Dedifferentiated amniotic fluid mesenchymal stem cell (primary cell): ENCODE measurements at regions not wholly inside any gene's neighbourhood (a gene's known extent, or its start where the extent isn't known, plus 50 kb on each side); places are given as distances from the start of the nearest gene placed in this dataset.

Experiments used
- DNase-seq: peaks from one replicate; pipeline ENCODE4 v3.0.0-alpha.2; 2016; ENCODE audit errors: extremely low spot score

DNA sequence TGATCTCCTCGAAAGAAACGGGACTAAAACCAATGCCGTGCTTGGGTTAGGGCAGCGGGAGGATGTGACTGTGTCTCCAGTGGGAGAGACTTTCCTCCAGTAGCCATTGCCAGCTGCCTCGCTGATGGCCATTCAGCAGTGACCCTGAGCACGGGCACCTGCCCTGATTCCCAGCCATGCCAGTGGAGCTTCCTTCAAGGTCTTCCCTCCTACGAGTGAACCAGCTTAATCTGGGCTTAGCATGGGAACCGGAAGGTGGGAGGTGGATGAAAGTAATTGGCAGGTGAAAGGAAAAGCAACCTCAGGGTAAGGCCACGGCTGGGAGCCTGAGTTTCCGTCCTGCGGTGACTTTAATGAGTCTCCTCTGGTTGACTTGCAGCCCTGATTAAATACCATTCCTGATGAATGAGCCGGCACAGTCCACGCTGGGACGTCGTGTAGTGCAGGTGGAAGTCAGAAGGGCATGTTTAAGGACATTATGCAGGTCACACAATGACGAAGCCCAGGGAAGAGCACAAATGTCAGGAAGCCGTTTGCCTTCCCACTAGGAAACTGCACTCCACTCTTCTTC is 813.5 kb downstream of the QKI start:
- no peak for DNase-seq

DNA sequence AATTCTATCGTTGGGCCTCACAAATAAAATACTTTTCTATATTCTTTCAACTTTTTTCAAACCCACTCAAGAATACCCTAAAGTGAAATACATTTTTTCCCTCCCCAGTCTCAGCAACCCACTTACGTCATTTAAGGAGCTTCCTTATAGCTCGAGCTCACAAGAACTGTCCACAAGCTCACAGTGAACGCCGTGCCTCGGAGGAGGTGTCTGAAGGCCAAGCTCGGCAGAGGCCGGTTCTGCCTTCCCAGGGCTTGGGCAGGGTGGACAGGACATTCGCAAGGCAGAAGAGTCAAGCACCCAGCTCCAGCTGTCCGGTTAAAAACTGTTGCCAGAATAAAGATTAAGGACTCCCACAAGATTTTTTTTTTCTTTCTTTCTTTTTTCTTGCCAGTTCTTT is 802.3 kb downstream of the QKI start:
- no peak for DNase-seq

DNA sequence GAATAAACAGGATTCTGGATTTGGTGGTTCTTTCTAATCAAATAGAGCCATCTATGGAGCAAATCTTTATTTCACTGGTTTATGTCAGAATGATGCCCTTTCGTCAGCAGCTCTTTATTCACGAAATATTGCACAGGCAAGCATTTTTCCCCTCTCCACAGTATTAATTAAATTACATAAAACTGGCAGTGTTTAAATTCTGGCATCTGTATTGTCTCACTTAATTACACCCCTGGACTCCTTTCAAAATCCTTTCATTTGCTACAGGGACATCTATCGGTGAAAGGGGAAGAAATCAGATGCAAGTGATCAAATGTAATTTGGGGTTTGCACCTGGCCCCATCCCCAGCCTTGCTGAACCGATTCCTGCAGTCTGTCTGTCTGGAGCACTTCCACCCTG is 801.9 kb downstream of the QKI start:
- DNase-seq = no peak

DNA sequence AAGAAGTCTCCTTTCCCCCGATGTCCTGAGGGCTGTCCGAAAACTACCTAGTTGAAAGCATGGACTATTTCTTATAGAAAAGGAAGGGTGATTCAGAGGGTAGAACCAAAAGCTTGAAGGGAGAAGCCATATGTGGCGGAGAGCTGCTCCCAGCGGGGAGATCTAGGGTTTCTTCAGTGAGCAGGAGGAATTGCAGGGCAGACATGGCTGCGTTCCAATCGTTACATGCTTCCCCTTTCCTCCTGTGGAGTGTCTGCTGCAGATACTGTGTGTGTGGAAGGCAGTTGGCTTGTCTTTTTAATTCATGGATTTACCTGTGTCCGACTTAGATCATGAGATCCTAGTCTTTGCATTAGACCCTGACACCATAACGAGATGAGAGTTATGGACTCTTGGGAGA is 799.5 kb downstream of the QKI start:
- DNase-seq = no peak

DNA sequence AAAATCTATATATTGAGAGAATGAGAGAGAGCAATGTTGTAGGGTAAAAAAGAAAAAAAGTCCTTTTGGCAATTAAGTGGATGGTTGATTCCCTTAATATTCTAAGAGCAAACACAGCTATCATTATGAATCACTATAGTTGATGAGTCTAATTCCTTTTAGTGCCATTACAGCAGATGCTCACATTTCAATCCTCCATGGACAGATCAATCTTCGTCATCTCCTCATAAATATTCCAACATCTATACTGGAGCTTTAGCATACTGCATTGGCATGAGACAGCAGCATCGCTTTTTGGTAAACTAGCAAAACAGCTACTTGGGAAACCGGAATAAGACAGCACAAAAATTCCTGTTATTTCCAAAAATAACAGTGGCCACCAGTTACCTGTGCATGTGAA is 796.7 kb downstream of the QKI start:
- no peak for DNase-seq

DNA sequence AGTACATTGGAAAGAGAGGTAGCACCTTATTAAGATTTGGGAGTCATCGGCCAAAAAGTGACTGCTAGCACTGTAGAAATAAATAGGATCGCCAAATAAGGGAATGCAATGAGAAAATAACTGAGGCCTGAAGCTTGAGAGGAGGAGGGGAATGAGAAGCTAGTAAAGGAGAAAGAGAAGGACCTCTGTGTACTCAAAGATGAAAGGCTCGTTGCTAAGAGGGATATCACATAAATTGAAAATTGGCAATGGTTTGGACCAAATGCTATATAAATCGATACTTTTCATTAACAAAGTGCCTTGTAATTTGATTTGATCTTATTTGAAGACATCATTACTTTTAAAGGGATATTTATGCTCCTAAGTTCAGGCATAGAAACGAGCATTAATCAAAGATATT is 796.3 kb downstream of the QKI start:
- no peak for DNase-seq

DNA sequence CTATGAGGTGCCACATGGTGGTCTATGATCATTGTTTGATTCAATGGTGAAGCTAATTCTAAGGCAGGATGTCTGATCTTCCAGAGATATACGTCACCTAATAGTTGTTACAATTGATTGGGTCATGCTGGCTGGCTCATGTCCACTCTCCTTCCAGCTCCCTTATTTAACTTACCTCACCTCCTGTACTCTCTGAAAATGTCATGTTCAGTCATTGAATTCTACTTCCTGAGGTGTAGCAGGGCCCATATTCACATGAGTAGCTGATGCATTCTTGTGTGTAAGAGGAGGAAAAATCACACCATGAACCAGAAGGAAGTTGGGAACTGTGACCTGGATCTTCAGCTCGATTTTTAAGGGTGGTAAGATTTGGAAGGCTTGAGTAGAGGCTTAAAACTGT is 795.8 kb downstream of the QKI start:
- DNase-seq = no peak

DNA sequence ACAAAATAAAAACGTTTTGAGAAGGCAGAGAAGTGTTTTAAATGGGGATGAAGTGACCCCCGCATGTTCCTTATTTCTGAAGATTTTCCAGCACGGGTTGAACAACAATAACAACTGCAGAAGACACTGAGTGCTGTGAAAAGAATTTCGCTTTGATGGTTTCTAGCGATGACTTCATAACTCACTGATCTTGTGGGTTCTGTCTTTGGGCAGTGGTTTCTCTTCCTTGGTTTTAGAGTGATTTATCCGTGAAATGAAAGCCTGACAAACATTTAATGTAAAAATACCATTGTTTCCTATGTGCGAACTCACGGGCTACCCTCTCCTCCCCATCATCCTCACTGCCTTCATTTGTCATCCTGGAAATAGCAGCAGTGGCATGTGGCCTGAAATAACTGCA is 793.9 kb downstream of the QKI start:
- DNase-seq = no peak

DNA sequence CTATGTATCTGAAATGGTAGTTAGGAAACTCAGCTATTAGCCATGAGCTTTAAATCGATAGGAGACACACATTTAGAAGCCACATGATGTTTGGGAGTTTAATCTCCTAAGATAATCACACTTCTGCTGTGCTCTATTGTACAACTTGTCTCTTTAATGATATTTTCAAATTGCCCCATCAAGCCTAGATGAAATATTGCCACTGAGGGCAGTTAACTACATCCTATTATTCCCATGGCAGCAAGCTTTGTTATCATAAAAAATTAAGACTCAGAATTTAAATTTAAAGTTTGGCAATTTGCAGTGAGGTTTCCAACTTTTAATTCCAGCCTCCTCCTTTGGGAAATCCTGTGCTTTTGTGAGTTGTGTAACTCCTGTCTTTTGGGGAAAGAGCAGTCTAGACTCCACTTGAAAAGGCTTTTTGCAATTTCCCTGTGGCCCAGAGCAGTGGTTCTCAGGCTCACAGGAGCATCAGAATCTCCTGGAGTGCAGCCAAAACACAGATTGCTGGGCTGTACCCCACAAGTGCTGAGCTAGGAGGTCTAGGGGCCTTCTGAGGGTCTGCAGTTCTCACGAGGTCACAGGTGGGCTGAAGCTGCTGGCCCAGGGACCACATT is 792.4 kb downstream of the QKI start:
- no peak for DNase-seq

DNA sequence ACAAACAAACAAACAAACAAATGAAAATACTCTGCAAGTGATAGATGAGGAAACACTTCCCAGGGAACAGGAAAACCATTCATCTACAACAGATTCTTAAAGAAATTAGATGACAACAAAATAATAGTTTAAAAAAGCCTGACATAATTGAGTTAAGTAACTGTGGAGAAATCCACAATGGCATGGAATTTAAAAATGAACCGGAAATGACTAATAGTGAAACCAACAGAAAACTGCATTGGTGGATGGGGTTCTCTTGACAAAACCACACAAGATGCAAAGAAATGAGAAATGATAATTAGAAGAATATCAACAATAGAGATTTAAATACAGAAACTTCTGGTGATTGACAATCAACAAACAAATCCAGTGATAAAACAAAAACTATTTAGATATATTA is 785.6 kb downstream of the QKI start:
- DNase-seq = no peak

DNA sequence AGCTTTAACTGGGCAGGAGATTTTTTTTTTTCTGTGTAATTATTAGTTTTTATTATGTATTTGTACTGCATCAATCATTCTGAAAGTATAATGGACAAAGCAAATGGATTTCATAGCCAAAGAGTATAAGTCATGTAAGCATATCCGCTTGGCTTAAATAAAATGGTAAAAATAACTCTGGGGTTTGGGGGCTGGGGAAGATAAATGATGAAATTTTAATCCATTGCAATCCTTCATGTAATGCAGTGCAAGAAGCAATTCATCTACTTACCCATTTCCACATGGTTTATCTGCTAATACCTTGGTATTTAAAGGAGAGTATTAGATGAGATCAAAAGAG is 781.4 kb downstream of the QKI start:
- no peak for DNase-seq

DNA sequence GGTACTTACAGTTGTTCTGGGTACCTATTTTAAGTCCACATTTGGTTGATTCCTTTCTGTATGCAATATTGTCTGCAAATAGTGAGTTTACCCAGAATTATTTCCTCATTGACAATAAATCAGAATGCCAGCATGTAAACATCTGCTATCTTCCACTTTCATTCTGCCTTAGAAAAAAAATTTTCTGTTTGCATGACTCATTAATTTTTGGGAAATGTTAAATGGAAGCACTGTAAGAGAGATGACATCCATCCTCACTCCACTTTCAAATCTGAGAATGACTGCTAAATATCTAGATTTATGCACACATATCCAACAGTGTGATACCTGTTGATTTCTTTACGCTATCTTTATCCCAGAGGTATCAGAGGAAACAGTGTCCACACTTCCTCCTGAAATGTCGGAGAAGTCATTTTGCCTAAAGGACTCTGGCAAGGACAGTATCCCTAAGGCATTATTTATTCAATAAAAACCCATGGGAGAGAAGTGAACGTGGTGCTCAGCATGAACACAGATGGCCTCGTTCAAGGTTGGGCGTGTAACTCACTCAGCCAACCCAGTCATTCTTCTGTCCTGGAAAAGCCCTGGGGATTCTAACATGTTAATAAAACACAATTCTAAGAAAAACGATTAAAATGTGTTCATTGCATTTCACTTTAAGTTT is 780.9 kb downstream of the QKI start:
- DNase-seq = no peak

DNA sequence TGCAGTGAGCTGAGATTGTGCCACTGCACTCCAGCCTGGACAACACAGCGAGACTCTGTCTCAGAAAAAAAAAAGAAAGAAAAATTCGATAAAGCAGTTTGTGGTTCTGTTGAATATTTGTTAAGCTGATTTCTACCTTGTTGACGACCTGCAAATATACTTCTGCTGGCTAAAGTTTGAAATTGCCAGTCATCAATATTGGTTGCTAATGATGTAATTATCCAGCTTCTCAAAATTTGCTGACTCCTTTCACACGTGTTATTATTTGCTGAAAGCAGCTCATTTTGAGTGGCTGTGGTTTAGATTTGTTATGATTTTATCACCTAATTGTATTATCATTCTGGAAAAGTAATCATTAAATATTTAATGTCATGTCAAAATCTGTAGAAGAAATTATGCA is 774.3 kb downstream of the QKI start:
- no peak for DNase-seq

DNA sequence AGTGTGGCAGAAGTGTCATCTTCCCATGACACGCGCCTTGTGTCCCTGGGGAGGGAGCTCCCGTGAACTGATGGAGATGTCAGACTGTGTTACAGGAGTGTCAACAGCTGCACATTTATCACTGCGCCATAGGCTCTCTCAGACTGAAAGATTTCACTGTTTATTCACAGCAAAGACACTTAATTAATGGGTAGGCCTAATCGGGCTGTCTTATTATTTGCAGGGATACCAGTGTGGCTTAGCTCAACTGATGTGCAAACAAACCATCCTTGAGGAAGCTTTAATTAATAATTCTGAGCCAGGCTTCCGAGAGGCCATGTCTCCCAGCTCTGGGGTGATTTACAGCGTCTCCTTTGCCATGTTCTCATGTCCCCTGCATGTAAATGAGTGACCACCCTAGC is 771.0 kb downstream of the QKI start:
- no peak for DNase-seq

DNA sequence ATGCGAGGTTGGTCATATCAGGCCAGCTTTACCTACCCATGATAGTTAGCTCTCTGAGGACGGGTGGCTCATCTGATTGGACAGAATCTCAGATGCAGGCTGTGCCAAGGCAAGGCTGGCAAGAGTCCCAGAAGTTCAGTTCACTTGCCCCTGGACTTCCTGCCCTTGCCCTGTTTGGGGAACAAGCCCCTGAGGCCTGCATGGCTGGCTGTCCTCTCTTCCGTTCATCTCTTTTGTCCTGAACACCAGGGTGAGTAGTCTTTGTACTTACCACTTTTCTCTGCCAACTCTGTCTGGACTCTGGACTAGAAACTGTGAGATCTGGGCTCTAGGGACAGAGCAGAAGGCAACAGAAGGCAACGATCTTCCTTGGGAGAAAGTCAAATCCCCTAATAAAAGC is 769.9 kb downstream of the QKI start:
- no peak for DNase-seq

DNA sequence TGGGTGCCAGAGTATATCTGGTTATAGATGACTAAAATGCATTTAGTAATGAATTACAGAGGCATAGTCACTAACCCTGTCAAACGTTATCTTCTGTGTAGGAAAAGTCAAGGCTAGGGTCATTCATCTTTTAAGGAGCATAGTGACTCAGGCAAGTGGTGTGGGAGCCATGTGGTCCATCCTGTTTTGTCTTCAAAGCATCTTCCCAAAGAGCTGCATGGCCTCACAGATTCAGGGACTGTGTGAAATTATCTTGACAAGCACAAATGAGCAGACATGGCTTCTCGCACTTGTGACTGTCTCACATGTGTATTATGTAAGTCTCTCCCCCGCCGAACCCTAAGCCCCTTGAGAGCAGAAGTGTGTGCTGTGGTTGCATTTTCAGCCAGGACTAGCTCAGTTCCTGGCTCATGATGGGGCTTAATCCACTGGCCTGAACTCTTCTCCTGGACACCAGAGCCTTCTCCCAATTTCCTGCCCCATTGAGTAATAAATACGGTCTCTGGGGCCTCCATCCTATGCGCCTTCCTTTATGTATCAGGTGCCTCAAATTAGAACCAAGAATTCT is 769.1 kb downstream of the QKI start:
- DNase-seq = no peak

DNA sequence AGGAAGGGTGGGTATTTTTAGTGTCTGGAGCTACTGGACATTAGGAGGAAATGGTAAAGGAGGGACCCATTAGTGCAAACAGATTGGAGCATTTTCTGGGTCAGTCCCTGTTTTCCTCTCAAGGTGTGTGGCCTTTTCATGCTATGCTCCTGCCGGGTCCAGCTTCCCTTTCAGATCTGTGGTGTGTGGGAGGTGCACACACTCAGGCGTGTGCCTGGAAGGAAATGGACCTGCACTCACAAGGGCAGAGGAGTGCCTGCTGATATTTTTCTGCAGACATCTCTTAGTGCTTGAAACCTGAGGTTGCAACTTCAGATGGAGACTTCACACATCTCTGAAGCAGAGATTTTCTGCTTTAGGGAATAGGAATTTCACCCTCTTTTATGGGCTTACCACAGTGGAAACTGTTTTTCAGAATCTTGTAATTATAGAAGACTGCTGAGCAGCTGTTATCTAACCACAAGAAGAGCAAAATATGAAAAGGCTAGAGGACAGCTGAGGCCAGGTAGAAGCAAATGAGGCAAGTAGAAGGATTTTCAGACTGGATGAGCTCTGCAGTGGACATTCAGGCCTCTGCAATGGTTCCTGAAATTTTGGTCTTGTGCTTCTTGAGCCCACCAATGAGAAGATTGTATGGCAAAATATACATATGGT is 764.3 kb downstream of the QKI start:
- no peak for DNase-seq

DNA sequence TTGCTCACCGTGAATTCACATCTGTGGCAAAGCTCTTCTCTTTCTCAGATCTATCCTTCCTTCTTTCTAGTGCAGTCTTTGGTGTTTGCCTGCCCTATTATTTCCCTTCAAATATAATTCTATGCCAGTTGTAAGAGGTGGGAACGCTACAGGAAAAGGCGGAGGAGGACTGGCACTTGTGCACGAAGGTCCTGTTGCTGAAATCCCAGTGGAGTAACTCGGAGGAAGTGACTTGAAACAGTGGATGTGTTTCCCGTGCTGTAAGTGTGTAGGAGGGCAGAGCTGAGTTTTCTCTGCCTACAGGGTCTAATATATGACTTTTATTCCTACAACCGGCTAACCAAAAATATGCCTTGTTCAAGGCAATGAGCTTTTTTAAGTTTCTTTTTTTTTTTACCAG is 754.8 kb downstream of the QKI start:
- DNase-seq = no peak

DNA sequence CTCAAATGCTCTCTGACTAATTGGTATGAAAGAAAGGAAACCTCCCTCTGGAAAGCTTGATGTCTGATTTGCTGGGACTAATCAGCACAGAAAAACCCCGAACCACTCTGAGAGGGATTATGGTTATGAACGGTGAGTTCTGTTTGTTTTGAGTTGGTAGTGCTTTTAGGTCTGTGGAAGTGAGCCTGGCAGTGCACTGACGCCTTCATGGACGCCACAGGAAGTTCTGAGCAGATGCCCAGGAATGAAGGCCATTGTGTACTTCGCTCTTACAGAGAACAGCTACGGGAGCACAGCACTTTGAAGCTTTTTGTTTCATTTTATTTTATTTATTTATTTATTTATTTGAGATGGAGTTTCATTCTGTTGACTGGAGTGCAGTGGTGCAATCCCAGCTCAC is 754.1 kb downstream of the QKI start:
- DNase-seq = no peak

DNA sequence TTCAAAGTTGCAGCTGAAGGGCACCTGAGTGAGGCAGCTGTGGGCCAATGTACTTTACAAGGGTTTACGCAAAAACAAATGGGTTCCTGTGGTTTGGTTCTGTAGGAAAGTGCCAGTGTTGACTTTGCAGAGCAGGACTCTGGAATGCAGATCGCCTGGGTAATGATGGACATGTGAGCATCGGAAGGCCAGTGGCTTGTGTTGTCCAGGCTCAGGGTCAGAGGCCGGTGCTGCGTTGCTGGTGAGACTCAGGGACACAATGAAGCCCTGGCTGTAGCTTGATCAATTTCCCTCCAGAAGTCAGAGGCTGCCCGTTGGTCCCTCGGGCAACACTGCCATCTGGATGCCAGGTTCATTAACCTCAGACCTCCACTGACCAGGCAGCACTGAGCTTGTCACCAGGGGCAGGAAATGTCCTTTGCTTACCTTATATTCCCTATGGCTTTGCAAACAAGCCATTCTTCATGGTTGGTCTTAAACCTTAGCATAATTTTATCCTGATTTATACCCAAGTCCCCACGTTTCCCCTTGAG is 753.4 kb downstream of the QKI start:
- no peak for DNase-seq

DNA sequence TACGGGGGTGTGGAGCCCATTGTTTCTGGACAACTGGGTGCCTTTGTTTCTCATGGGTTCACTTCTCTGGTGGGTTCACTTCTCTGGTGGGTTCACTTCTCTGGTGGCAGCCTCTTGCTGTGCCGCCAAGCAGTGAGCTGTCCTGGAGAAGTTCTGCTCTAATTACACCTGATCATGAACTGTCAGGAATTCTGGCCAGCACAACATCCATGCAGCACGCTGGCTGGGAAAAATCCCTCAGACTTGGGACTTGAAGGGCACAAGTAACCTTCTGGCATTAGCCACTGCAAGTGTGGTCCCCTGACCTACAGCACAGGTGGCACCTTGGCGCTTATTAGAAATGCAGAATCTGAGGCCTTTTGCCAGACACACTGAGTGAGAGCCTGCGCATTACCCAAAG is 752.5 kb downstream of the QKI start:
- no peak for DNase-seq

DNA sequence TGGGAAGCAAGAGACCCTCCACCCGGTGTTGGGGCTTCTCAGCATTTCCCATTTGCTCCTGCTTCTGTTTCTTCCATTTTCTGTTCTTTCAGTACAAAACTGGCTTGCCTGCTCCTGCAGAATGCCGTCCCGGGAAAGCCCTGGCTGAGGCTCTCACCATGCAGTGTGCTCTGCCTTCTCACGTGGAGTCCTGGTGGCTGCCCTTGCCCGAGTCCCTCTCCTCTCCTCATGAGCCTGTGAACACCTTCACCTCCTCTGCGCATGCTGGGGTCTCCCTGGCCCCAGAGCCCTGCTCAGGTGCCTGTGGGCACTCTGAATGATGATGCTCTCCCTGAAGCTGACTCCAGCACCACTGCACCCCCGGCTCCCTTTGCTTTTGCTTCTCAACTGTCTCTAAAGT is 752.0 kb downstream of the QKI start:
- no peak for DNase-seq

DNA sequence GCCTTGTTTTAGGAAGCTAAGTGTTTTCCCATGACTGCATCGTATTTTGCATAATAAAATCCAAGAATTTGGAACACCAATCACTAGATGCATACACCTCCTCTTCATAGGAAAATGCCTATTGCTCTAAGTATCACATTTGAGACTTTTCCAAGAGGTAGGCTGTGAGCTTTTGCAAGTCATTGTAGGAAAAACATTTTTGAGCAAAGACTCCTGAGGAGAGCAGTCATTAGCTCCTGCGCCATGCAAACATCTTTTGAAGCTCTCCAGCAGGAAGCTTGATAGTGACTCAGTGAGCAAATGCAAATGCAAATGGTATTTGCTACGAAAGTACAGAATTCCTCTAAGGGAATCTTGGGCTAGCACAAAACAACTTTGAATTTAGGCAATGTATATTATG is 750.4 kb downstream of the QKI start:
- no peak for DNase-seq
